Aorta (tissue), 5 donors: ENCODE measurements at regions not wholly inside any gene's neighbourhood (a gene's known extent, or its start where the extent isn't known, plus 50 kb on each side); places are given as distances from the start of the nearest gene placed in this dataset.

Experiments
- ATAC-seq: fragments of 200-7000 bp; cut with Tn5 transposase; one replicate; pipeline ENCODE4 v1.9.1; 2022; ENCODE audit warnings: moderate library complexity; ENCODE audit not compliant: low FRiP score
- DNase-seq, 2 donors: peaks; one replicate each; pipeline ENCODE4 v3.0.0-alpha.2; 2020
- H3K27ac ChIP-seq, 2 donors: one replicate each; pipeline ENCODE4 v1.5.1; 2013; ENCODE audit warnings: low read length in 2 of 2, mild to moderate bottlenecking in 2 of 2, moderate library complexity in 2 of 2, control low read depth in 1 of 2, inconsistent platforms in 1 of 2, low read depth in 1 of 2
- H3K27me3 ChIP-seq, 2 donors: one replicate each; pipeline ENCODE4 v1.6.1; 2013; ENCODE audit warnings: control low read depth in 1 of 2, low read length in 1 of 2, mild to moderate bottlenecking in 1 of 2, moderate library complexity in 1 of 2; ENCODE audit not compliant: insufficient read depth in 2 of 2, control insufficient read depth in 1 of 2
- H3K36me3 ChIP-seq, 2 donors: one replicate each; pipeline ENCODE4 v1.6.1; 2013; ENCODE audit warnings: control low read depth in 1 of 2, low read length in 1 of 2, mild to moderate bottlenecking in 1 of 2; ENCODE audit not compliant: insufficient read depth in 2 of 2, control insufficient read depth in 1 of 2
- H3K4me1 ChIP-seq, 2 donors: one replicate each; pipeline ENCODE4 v1.6.1; 2013; ENCODE audit warnings: low read length in 2 of 2, control low read depth in 1 of 2, mild to moderate bottlenecking in 1 of 2, moderate library complexity in 1 of 2; ENCODE audit not compliant: insufficient read depth in 2 of 2, control insufficient read depth in 1 of 2
- H3K4me3 ChIP-seq, 2 donors: one replicate each; pipeline ENCODE4 v1.5.1; 2013; ENCODE audit warnings: low read length in 2 of 2, control low read depth in 1 of 2, mild to moderate bottlenecking in 1 of 2
- H3K9me3 ChIP-seq: one replicate; pipeline ENCODE4 v1.6.1; 2013; ENCODE audit warnings: mild to moderate bottlenecking, low read length; ENCODE audit not compliant: control insufficient read depth
- whole genome bisulfite sequencing, 2 donors: extraction: QIAGEN DNeasy Blood & Tissue Kit; methylation state at CpG; one replicate each; pipeline ENCODE4 v1.1.7; 2013; 5-methylcytosine and 5-hydroxymethylcytosine counted together
- intact Hi-C, 2 donors: fragments of 100-400 bp; cut with DNase I; formaldehyde crosslinking; loops; one replicate each; pipeline versions ENCODE4 v1.14.2 to v1.15.0; 2022
- donor health status: healthy with polysubstance abuse.
- donor health status: Bipolar disorder and iron deficiency.
- donor health status: DM: no; HTN: no; CAD: no.
- donor health status: DM: no; HTN: no; CAD: no.
- donor health status: DM: yes; HTN: yes; CAD: no.

GRCh38 chrX:109818976-109819375, 85.9 kb upstream of the ACSL4 start:
- Histone ChIP-seq H3K4me3 (no peak overlapping the region), H3K27ac (no peak overlapping the region), H3K36me3 (no peaks in the 10 kb centered on the region), H3K4me1 (no peaks in the 10 kb centered on the region), H3K9me3 (no peaks in the 10 kb centered on the region), H3K27me3 (no peaks in the 10 kb centered on the region)
- DNase-seq (no peak), ATAC-seq (no peak)
- 74 to 78% methylated on average over 4 of the region's 4 CpGs for WGBS, 2 donors
- intact Hi-C loops: no loop called here

- WGBS, 2 donors: 35 to 39% methylated on average over 4 of the region's 4 CpGs
- Histone ChIP-seq H3K27ac (no peak overlapping the region), H3K4me3 (no peak overlapping the region), H3K4me1 (no peaks in the 10 kb centered on the region), H3K27me3 (no peaks in the 10 kb centered on the region), H3K9me3 (no peaks in the 10 kb centered on the region), H3K36me3 (no peaks in the 10 kb centered on the region)
- DNase-seq: no peak
- intact Hi-C loops: no loop called here
- no peak for ATAC-seq
Measured at GRCh38 chrX:109822861-109823260, 89.8 kb upstream of the ACSL4 start.

- Histone ChIP-seq H3K27ac (no peak overlapping the region), H3K36me3 (no peaks in the 10 kb centered on the region), H3K4me3 (no peak overlapping the region), H3K4me1 (no peaks in the 10 kb centered on the region), H3K27me3 (no peaks in the 10 kb centered on the region), H3K9me3 (no peaks in the 10 kb centered on the region)
- intact Hi-C loops: no loop called here
- DNase-seq (no peak), ATAC-seq (no peak)
- 55 to 93% methylated on average over 1 of the region's 1 CpG for WGBS, 2 donors
Measured at GRCh38 chrX:109826954-109827708, 94.1 kb upstream of the ACSL4 start.

- intact Hi-C loops: no loop called here
- H3K36me3 ChIP-seq: no peaks in the 10 kb centered on the region
- DNase-seq (no peak), ATAC-seq (no peak)
- no peak overlapping the region for H3K27ac ChIP-seq
- H3K4me1 ChIP-seq: no peaks in the 10 kb centered on the region
- 88 to 96% methylated on average over 4 of the region's 4 CpGs for WGBS, 2 donors
- H3K4me3 ChIP-seq: no peak overlapping the region
- H3K9me3 ChIP-seq: no peaks in the 10 kb centered on the region
- no peaks in the 10 kb centered on the region for H3K27me3 ChIP-seq
Measured at GRCh38 chrX:109827772-109828171, 94.7 kb upstream of the ACSL4 start.

- Histone ChIP-seq H3K27ac (no peak overlapping the region), H3K27me3 (no peaks in the 10 kb centered on the region), H3K4me3 (no peak overlapping the region), H3K36me3 (no peaks in the 10 kb centered on the region), H3K9me3 (no peaks in the 10 kb centered on the region), H3K4me1 (no peaks in the 10 kb centered on the region)
- intact Hi-C loops: no loop called here
- DNase-seq: no peak
- ATAC-seq: no peak
- 79 to 91% methylated on average over 3 of the region's 3 CpGs for WGBS, 2 donors
Measured at GRCh38 chrX:109830157-109830703, 97.2 kb upstream of the ACSL4 start.

- 55 to 59% methylated on average over 3 of the region's 3 CpGs for WGBS, 2 donors
- ATAC-seq (no peak), DNase-seq (no peak)
- Histone ChIP-seq H3K36me3 (no peaks in the 10 kb centered on the region), H3K27ac (no peak overlapping the region), H3K27me3 (no peaks in the 10 kb centered on the region), H3K4me3 (no peak overlapping the region), H3K4me1 (no peaks in the 10 kb centered on the region), H3K9me3 (no peaks in the 10 kb centered on the region)
- intact Hi-C loops: no loop called here
Measured at GRCh38 chrX:109830704-109831206, 97.7 kb upstream of the ACSL4 start.

- intact Hi-C loops: no loop called here
- H3K36me3 ChIP-seq: no peaks in the 10 kb centered on the region
- 71 to 81% methylated on average over 6 of the region's 6 CpGs for WGBS, 2 donors
- no peaks in the 10 kb centered on the region for H3K27me3 ChIP-seq
- no peak overlapping the region for H3K4me3 ChIP-seq
- DNase-seq: no peak
- no peaks in the 10 kb centered on the region for H3K4me1 ChIP-seq
- H3K27ac ChIP-seq: no peak overlapping the region
- no peaks in the 10 kb centered on the region for H3K9me3 ChIP-seq
- ATAC-seq: no peak
Measured at GRCh38 chrX:109831326-109831985, 98.4 kb upstream of the ACSL4 start.

GRCh38 chrX:109839694-109840567, 106.9 kb upstream of the ACSL4 start:
- H3K27ac ChIP-seq: no peak overlapping the region
- intact Hi-C loops: loop anchor here in 1 of 2 donors (10.0 kb wide), 1 partner anchor 55 kb away; no protein-coding TSS in a partner anchor
- ATAC-seq (no peak), DNase-seq (peak in 1 of 2 donors; percentile 49)
- no peaks in the 10 kb centered on the region for H3K27me3 ChIP-seq
- WGBS, 2 donors: 55 to 80% methylated on average over 13 of the region's 13 CpGs
- no peaks in the 10 kb centered on the region for H3K9me3 ChIP-seq
- H3K36me3 ChIP-seq: no peaks in the 10 kb centered on the region
- peaks cover 0 to 3% of the 10 kb centered on the region in 2 donors for H3K4me1 ChIP-seq
- no peak overlapping the region for H3K4me3 ChIP-seq
